Ovary (tissue), 3 donors: ENCODE measurements at regions not wholly inside any gene's neighbourhood (a gene's known extent, or its start where the extent isn't known, plus 50 kb on each side); places are given as distances from the start of the nearest gene placed in this dataset.

Experiments used
- EP300 ChIP-seq: sonication (generic); formaldehyde crosslinking; IDR thresholded peaks from one replicate; pipeline ENCODE4 v1.6.1; 2017; ENCODE audit warnings: antibody characterized with exemption
- POLR2A ChIP-seq: fragments of 450-650 bp; IDR thresholded peaks from one replicate; pipeline ENCODE4 v1.6.1; 2017; ENCODE audit warnings: antibody characterized with exemption, mild to moderate bottlenecking, moderate library complexity
- TF ChIP-seq, protein P1 (sequence below), 3 donors: fragments of 450-650 bp in 2 of 3; fragments of 200-600 bp in 1 of 3; IDR thresholded peaks; one replicate each; pipeline versions ENCODE4 v1.5.1 to v1.8.0; 2016 to 2022; ENCODE audit warnings: antibody characterized with exemption in 3 of 3, mild to moderate bottlenecking in 1 of 3
- donor health status: DM: no; HTN: no; CAD: no.

- TF ChIP-seq, protein P1, sequence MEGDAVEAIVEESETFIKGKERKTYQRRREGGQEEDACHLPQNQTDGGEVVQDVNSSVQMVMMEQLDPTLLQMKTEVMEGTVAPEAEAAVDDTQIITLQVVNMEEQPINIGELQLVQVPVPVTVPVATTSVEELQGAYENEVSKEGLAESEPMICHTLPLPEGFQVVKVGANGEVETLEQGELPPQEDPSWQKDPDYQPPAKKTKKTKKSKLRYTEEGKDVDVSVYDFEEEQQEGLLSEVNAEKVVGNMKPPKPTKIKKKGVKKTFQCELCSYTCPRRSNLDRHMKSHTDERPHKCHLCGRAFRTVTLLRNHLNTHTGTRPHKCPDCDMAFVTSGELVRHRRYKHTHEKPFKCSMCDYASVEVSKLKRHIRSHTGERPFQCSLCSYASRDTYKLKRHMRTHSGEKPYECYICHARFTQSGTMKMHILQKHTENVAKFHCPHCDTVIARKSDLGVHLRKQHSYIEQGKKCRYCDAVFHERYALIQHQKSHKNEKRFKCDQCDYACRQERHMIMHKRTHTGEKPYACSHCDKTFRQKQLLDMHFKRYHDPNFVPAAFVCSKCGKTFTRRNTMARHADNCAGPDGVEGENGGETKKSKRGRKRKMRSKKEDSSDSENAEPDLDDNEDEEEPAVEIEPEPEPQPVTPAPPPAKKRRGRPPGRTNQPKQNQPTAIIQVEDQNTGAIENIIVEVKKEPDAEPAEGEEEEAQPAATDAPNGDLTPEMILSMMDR (IDR thresholded peaks at IDR 0.05): no peak
- no peak for TF ChIP-seq EP300
- no peak for TF ChIP-seq POLR2A
These were observed 186.7 kb upstream of the NUDT6 start for GRCh38 chr4:123109139-123109538.
